Stimulated activated effector memory CD8-positive, alpha-beta T cell treated with anti-CD3 and anti-CD28 coated beads, Interleukin-12 subunit alpha, Interleukin-12 subunit beta, amount 100 ng/mL, for 72 hours (primary cell): ENCODE measurements at regions not wholly inside any gene's neighbourhood (a gene's known extent, or its start where the extent isn't known, plus 50 kb on each side); places are given as distances from the start of the nearest gene placed in this dataset.

ENCODE experiments used
- ATAC-seq: fragments of 150-1000 bp; cut with Tn5 transposase; 2 replicates; pipeline ENCODE4 v1.10.0; 2021
- DNase-seq, 2 donors: peaks; one replicate each; pipeline ENCODE4 v3.0.0; 2021 to 2022; ENCODE audit warnings: low spot score in 2 of 2
- H3K27ac Mint-ChIP-seq: one replicate; pipeline ENCODE4 v1.8.0; 2022; ENCODE audit warnings: mild to moderate bottlenecking, mixed read lengths
- H3K36me3 Mint-ChIP-seq: one replicate; pipeline ENCODE4 v1.8.0; 2022; ENCODE audit warnings: mild to moderate bottlenecking, mixed read lengths
- H3K4me1 Mint-ChIP-seq: one replicate; pipeline ENCODE4 v1.8.0; 2022; ENCODE audit warnings: mixed read lengths
- H3K4me3 Mint-ChIP-seq: one replicate; pipeline ENCODE4 v1.8.0; 2022; ENCODE audit warnings: mild to moderate bottlenecking, mixed read lengths
- H3K9me3 Mint-ChIP-seq: one replicate; pipeline ENCODE4 v1.8.0; 2022; ENCODE audit warnings: mixed read lengths

- ATAC-seq, result no peak
- Mint-ChIP-seq H3K9me3 (no peaks in the 10 kb centered on the region), H3K36me3 (no peaks in the 10 kb centered on the region), H3K4me1 (peaks cover 21% of the 10 kb centered on the region), H3K27ac (no peak overlapping the region), H3K4me3 (no peak overlapping the region)
- no peak for DNase-seq
Measured at GRCh38 chr13:40063703-40064102, 408.2 kb downstream of the COG6 start.

- H3K4me3 Mint-ChIP-seq, result no peak overlapping the region
- no peaks in the 10 kb centered on the region for H3K36me3 Mint-ChIP-seq
- H3K9me3 Mint-ChIP-seq, result no peaks in the 10 kb centered on the region
- H3K4me1 Mint-ChIP-seq, result peaks cover 20% of the 10 kb centered on the region
- DNase-seq (no peak), ATAC-seq (no peak)
- H3K27ac Mint-ChIP-seq, result no peak overlapping the region
Measured at GRCh38 chr13:40064154-40065097, 409.0 kb downstream of the COG6 start.

- ATAC-seq (peak; percentile 91), DNase-seq (peak; percentile 49 to 76)
- H3K27ac Mint-ChIP-seq, result no peak overlapping the region
- no peaks in the 10 kb centered on the region for H3K36me3 Mint-ChIP-seq
- H3K4me1 Mint-ChIP-seq, result peaks cover 17% of the 10 kb centered on the region
- H3K9me3 Mint-ChIP-seq, result no peaks in the 10 kb centered on the region
- H3K4me3 Mint-ChIP-seq, result no peak overlapping the region
Measured at GRCh38 chr13:40069173-40070044, 413.9 kb downstream of the COG6 start.

GRCh38 chr13:40070357-40070756 is 414.9 kb downstream of the COG6 start:
- peaks cover 17% of the 10 kb centered on the region for H3K4me1 Mint-ChIP-seq

GRCh38 chr13:40072663-40073120 is 417.2 kb downstream of the COG6 start:
- DNase-seq, result no peak
- Mint-ChIP-seq H3K4me3 (no peak overlapping the region), H3K36me3 (no peaks in the 10 kb centered on the region), H3K4me1 (peaks cover 21% of the 10 kb centered on the region), H3K27ac (no peak overlapping the region), H3K9me3 (no peaks in the 10 kb centered on the region)
- ATAC-seq, result no peak

More at GRCh38 chr13:40070357-40070756, 414.9 kb downstream of the COG6 start:
- Mint-ChIP-seq H3K9me3 (no peaks in the 10 kb centered on the region), H3K36me3 (no peaks in the 10 kb centered on the region), H3K4me3 (no peak overlapping the region), H3K27ac (no peak overlapping the region)
- DNase-seq (no peak), ATAC-seq (no peak)

- DNase-seq (no peak), ATAC-seq (no peak)
- Mint-ChIP-seq H3K36me3 (no peaks in the 10 kb centered on the region), H3K27ac (no peak overlapping the region), H3K4me1 (peaks cover 18% of the 10 kb centered on the region), H3K9me3 (no peaks in the 10 kb centered on the region), H3K4me3 (no peak overlapping the region)
Measured at GRCh38 chr13:40074338-40074737, 418.9 kb downstream of the COG6 start.

GRCh38 chr13:40075281-40075680 is 419.8 kb downstream of the COG6 start:
- Mint-ChIP-seq H3K36me3 (no peaks in the 10 kb centered on the region), H3K9me3 (no peaks in the 10 kb centered on the region), H3K27ac (no peak overlapping the region), H3K4me1 (peaks cover 15% of the 10 kb centered on the region), H3K4me3 (no peak overlapping the region)
- DNase-seq, result no peak
- ATAC-seq, result no peak

GRCh38 chr13:40076765-40077362 is 421.4 kb downstream of the COG6 start:
- H3K36me3 Mint-ChIP-seq, result no peaks in the 10 kb centered on the region
- H3K4me1 Mint-ChIP-seq, result peaks cover 6% of the 10 kb centered on the region
- no peak for ATAC-seq
- H3K9me3 Mint-ChIP-seq, result no peaks in the 10 kb centered on the region
- DNase-seq, result no peak
- no peak overlapping the region for H3K4me3 Mint-ChIP-seq
- no peak overlapping the region for H3K27ac Mint-ChIP-seq

GRCh38 chr13:40077396-40078027 is 422.1 kb downstream of the COG6 start:
- ATAC-seq, result no peak
- H3K4me1 Mint-ChIP-seq, result peaks cover 6% of the 10 kb centered on the region

GRCh38 chr13:40079721-40080120 is 424.3 kb downstream of the COG6 start:
- H3K4me1 Mint-ChIP-seq, result peaks cover 6% of the 10 kb centered on the region
- no peak for DNase-seq
- H3K4me3 Mint-ChIP-seq, result no peak overlapping the region

More at GRCh38 chr13:40077396-40078027, 422.1 kb downstream of the COG6 start:
- Mint-ChIP-seq H3K36me3 (no peaks in the 10 kb centered on the region), H3K9me3 (no peaks in the 10 kb centered on the region), H3K27ac (no peak overlapping the region), H3K4me3 (no peak overlapping the region)
- DNase-seq, result no peak

GRCh38 chr13:40080676-40081075 is 425.2 kb downstream of the COG6 start:
- no peak for ATAC-seq
- no peaks in the 10 kb centered on the region for H3K9me3 Mint-ChIP-seq
- H3K27ac Mint-ChIP-seq, result no peak overlapping the region
- no peak for DNase-seq
- no peaks in the 10 kb centered on the region for H3K36me3 Mint-ChIP-seq
- peaks cover 6% of the 10 kb centered on the region for H3K4me1 Mint-ChIP-seq
- H3K4me3 Mint-ChIP-seq, result no peak overlapping the region

More at GRCh38 chr13:40079721-40080120, 424.3 kb downstream of the COG6 start:
- Mint-ChIP-seq H3K27ac (no peak overlapping the region), H3K36me3 (no peaks in the 10 kb centered on the region), H3K9me3 (no peaks in the 10 kb centered on the region)
- ATAC-seq, result no peak

- ATAC-seq, result no peak
- H3K27ac Mint-ChIP-seq, result no peak overlapping the region
Measured at GRCh38 chr13:40082639-40083038, 427.2 kb downstream of the COG6 start.

GRCh38 chr13:40083841-40084240 is 428.4 kb downstream of the COG6 start:
- Mint-ChIP-seq H3K4me3 (no peak overlapping the region), H3K4me1 (no peaks in the 10 kb centered on the region), H3K9me3 (no peaks in the 10 kb centered on the region), H3K36me3 (no peaks in the 10 kb centered on the region), H3K27ac (no peak overlapping the region)
- DNase-seq (no peak), ATAC-seq (no peak)

More at GRCh38 chr13:40082639-40083038, 427.2 kb downstream of the COG6 start:
- DNase-seq, result no peak
- Mint-ChIP-seq H3K36me3 (no peaks in the 10 kb centered on the region), H3K4me3 (no peak overlapping the region), H3K9me3 (no peaks in the 10 kb centered on the region), H3K4me1 (peaks cover 3% of the 10 kb centered on the region)

- no peak overlapping the region for H3K4me3 Mint-ChIP-seq
- H3K36me3 Mint-ChIP-seq, result no peaks in the 10 kb centered on the region
- ATAC-seq, result no peak
- no peak overlapping the region for H3K27ac Mint-ChIP-seq
- no peaks in the 10 kb centered on the region for H3K4me1 Mint-ChIP-seq
- no peak for DNase-seq
- H3K9me3 Mint-ChIP-seq, result no peaks in the 10 kb centered on the region
Measured at GRCh38 chr13:40084934-40085333, 429.5 kb downstream of the COG6 start.
